Mucosa of descending colon (tissue), 3 donors: ENCODE measurements at regions not wholly inside any gene's neighbourhood (a gene's known extent, or its start where the extent isn't known, plus 50 kb on each side); places are given as distances from the start of the nearest gene placed in this dataset.

ENCODE experiments used
- ATAC-seq: fragments of 200-7000 bp; cut with Tn5 transposase; one replicate; pipeline ENCODE4 v1.9.1; 2020; ENCODE audit warnings: mild to moderate bottlenecking, moderate library complexity
- DNase-seq, 3 donors: peaks; one replicate each; pipeline ENCODE4 v3.0.0-alpha.2; 2020
- H3K36me3 ChIP-seq: fragments of 200-600 bp; one replicate; pipeline ENCODE4 v1.8.0; 2021; ENCODE audit warnings: low read depth, mild to moderate bottlenecking
- H3K4me1 ChIP-seq: fragments of 200-600 bp; one replicate; pipeline ENCODE4 v1.8.0; 2021; ENCODE audit warnings: low read depth, mild to moderate bottlenecking
- H3K4me3 ChIP-seq: fragments of 200-600 bp; one replicate; pipeline ENCODE4 v1.8.0; 2021; ENCODE audit warnings: mild to moderate bottlenecking
- H3K9me3 ChIP-seq: fragments of 200-600 bp; one replicate; pipeline ENCODE4 v1.8.0; 2021; ENCODE audit warnings: mild to moderate bottlenecking
- intact Hi-C, 2 donors: fragments of 100-400 bp; cut with DNase I in 1 of 2; cut with micrococcal nuclease in 1 of 2; formaldehyde crosslinking; loops; one replicate each; pipeline versions ENCODE4 v1.11.0 to v1.11.1; 2022; cut with DNase I, micrococcal nuclease
- TF ChIP-seq, protein P1 (sequence below): fragments of 200-600 bp; IDR thresholded peaks from one replicate; pipeline ENCODE4 v1.8.0; 2022; ENCODE audit warnings: antibody characterized with exemption, mild to moderate bottlenecking
- donor health status: DM: no; HTN: no; CAD: no; lungs with moderate emphysema.
- donor health status: DM: no; HTN: no; CAD: no.
- donor health status: DM: no; HTN: yes; CAD: no.

DNA sequence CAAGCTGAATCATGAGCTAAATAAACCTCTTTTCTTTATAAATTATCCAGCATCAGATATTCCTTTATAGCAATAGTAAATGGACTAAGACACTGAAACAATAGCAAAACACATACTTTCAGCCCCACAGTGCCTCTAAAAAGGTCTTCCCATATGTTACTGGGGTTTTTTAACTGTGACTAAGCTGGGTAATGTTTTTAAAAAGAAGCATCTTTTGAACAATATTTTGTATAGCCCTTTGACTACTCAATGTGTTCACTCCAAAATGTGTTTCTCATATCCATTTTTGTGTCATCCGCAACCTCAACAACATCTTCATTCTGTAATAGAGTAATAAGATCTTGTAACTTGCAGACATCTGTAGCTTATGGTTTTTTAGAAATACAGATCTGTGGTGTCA is 218.7 kb upstream of the S100G start:
- TF ChIP-seq, protein P1, sequence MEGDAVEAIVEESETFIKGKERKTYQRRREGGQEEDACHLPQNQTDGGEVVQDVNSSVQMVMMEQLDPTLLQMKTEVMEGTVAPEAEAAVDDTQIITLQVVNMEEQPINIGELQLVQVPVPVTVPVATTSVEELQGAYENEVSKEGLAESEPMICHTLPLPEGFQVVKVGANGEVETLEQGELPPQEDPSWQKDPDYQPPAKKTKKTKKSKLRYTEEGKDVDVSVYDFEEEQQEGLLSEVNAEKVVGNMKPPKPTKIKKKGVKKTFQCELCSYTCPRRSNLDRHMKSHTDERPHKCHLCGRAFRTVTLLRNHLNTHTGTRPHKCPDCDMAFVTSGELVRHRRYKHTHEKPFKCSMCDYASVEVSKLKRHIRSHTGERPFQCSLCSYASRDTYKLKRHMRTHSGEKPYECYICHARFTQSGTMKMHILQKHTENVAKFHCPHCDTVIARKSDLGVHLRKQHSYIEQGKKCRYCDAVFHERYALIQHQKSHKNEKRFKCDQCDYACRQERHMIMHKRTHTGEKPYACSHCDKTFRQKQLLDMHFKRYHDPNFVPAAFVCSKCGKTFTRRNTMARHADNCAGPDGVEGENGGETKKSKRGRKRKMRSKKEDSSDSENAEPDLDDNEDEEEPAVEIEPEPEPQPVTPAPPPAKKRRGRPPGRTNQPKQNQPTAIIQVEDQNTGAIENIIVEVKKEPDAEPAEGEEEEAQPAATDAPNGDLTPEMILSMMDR = no peak
- intact Hi-C loops = no loop called here
- ATAC-seq (no peak), DNase-seq (no peak)
- Histone ChIP-seq H3K9me3 (no peaks in the 10 kb centered on the region), H3K36me3 (no peaks in the 10 kb centered on the region), H3K4me3 (no peak overlapping the region), H3K4me1 (no peaks in the 10 kb centered on the region)

DNA sequence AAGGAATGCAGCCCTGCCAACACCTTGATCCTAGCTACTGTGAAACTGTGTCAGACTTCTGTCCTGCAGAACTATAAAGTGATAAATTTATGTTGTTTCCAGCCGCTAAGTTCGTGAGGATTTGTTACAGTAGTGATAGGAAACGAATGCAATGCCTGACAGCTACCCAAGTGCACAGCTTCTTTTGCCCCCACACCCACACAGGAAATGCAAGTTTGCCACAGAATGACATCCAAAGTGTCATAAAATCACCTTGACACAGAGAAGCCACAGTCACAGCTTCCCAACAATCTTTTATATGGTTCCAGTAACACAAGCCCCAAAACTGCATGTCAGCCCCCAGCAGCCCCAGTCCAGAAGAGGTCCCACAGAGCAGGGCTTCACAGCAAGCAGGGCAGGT is 216.9 kb upstream of the S100G start:
- intact Hi-C loops = no loop called here
- no peak for DNase-seq
- no peak overlapping the region for H3K4me3 ChIP-seq
- TF ChIP-seq, protein P1 = no peak
- H3K9me3 ChIP-seq = no peaks in the 10 kb centered on the region
- no peaks in the 10 kb centered on the region for H3K4me1 ChIP-seq
- H3K36me3 ChIP-seq = no peaks in the 10 kb centered on the region
- no peak for ATAC-seq

DNA sequence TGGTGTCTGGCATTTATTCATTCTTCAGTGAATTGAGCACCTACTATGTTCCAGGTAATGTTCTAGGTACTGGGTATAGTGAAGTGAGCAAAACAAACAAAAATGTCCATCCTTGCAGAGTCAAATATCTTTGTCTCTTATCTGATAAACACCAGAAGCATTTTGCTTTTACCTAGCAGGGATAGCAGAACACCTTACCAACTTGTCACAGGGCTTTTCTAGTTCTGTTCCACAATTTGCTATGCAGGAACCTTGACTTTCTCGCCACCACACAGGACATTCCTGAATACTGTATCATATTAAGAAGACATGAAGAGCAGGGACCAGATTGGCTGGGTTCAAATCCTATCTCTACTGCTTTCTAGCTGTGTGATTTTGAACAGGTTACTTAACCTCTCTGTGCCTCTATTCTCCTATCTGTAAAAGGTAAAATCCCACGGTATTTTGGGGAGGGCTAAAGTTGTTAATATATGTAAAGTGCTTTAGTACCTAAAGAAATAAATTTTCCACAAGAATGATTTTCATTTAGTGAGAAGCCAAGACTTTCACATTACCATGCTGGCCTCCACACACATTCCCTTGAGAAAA is 214.5 kb upstream of the S100G start:
- Histone ChIP-seq H3K4me3 (no peak overlapping the region), H3K9me3 (no peaks in the 10 kb centered on the region), H3K4me1 (no peaks in the 10 kb centered on the region), H3K36me3 (no peaks in the 10 kb centered on the region)
- TF ChIP-seq, protein P1 = no peak
- intact Hi-C loops = no loop called here
- ATAC-seq (no peak), DNase-seq (no peak)

DNA sequence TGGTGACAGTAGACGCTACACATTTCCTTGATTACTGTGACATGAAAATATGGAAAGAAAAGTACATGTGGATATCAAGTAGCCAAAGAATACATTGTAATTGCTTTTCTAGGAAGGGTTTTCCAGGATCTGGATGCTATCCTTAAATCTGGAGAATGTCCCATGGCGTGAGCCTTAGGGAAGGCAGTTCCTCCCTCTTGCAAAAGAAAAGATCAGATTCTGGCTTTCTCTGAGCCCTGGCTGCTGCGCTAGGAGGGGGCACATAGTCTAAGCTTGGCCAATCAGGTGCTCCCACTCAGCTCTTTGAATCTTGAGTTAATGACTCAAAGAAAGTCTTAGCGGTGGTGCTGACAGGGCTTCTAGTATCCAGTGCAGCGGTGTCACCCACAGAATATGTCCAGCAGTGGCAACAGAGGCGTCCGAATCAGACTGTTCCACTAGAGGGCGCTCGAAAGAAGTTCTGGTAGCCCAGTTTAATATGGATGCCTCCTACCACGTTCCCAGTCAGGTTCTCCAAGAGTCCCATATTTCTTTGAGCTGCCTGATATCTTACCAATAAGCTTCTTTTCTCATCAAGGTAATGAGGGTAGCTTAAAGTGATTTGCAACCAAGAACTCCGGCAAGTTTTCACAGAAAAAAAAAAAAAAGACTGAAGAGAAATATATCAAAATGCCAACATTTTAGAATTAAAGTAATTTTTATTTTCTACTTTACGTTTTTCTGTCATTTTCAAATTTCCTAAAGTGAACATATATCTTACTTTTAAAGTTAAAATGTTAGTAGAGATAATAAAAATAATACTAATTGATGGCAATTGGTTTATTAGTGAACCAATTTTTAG is 213.4 kb upstream of the S100G start:
- TF ChIP-seq, protein P1 = peak; percentile 13
- Histone ChIP-seq H3K9me3 (no peaks in the 10 kb centered on the region), H3K4me3 (no peak overlapping the region), H3K4me1 (no peaks in the 10 kb centered on the region), H3K36me3 (no peaks in the 10 kb centered on the region)
- intact Hi-C loops = no loop called here
- peak in 2 of 3 donors; percentile 61 to 86 for DNase-seq
- peak; percentile 92 for ATAC-seq

DNA sequence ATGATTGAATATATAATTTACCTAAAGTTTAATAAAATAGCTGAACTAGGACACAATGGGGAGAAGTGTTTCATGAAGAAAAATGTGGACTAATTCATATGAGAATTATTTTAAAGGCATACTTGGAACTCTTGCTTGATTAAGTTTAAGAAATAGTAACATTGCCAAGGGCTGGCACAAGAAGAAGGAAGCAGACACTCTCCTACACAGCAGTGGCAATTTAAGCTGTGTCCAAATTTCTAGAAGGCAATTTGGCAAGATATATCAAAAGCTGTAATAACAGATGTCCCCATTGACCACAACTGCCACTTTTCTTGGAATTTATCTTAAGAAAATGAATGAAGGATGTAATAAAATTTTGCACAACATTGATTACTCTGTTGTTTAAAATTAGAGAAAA is 209.5 kb upstream of the S100G start:
- no peak overlapping the region for H3K4me3 ChIP-seq
- TF ChIP-seq, protein P1 = no peak
- no peaks in the 10 kb centered on the region for H3K4me1 ChIP-seq
- no peak for DNase-seq
- no peaks in the 10 kb centered on the region for H3K36me3 ChIP-seq
- intact Hi-C loops = no loop called here
- no peaks in the 10 kb centered on the region for H3K9me3 ChIP-seq
- no peak for ATAC-seq
